Upper lobe of left lung (tissue), 6 donors: ENCODE measurements at regions not wholly inside any gene's neighbourhood (a gene's known extent, or its start where the extent isn't known, plus 50 kb on each side); places are given as distances from the start of the nearest gene placed in this dataset.

Experiments
- ATAC-seq, 2 donors: fragments of 200-7000 bp; cut with Tn5 transposase; one replicate each; pipeline ENCODE4 v1.9.1; 2022; ENCODE audit warnings: mild to moderate bottlenecking in 2 of 2, moderate library complexity in 2 of 2; ENCODE audit not compliant: low FRiP score in 2 of 2
- DNase-seq, 2 donors: peaks; one replicate each; pipeline ENCODE4 v3.0.0-alpha.2; 2019 to 2020
- H3K27ac ChIP-seq, 4 donors: fragments of 200-600 bp; sonication (generic); one replicate each; pipeline ENCODE4 v1.5.1; 2016 to 2019
- H3K27me3 ChIP-seq, 4 donors: fragments of 200-600 bp; sonication (generic); one replicate each; pipeline ENCODE4 v1.5.1; 2017 to 2019
- H3K36me3 ChIP-seq, 4 donors: fragments of 200-600 bp; sonication (generic); one replicate each; pipeline ENCODE4 v1.5.1; 2016 to 2019
- H3K4me1 ChIP-seq, 4 donors: fragments of 200-600 bp; sonication (generic); one replicate each; pipeline ENCODE4 v1.5.1; 2018 to 2019
- H3K4me3 ChIP-seq, 4 donors: fragments of 200-600 bp; sonication (generic); one replicate each; pipeline ENCODE4 v1.5.1; 2017 to 2019; ENCODE audit warnings: mild to moderate bottlenecking in 2 of 4, moderate library complexity in 1 of 4
- H3K9me3 ChIP-seq, 4 donors: fragments of 200-600 bp; sonication (generic); one replicate each; pipeline ENCODE4 v1.5.1; 2018 to 2019
- CTCF ChIP-seq, 6 experiments: fragments of 450-650 bp in 4 of 6; fragments of 200-600 bp in 2 of 6; sonication (generic) in 2 of 6; IDR thresholded peaks; one replicate each; pipeline ENCODE4 v1.5.1; 2016 to 2019; ENCODE audit warnings: antibody characterized with exemption in 6 of 6
- EP300 ChIP-seq, 4 donors: sonication (generic); formaldehyde crosslinking; IDR thresholded peaks; one replicate each; pipeline ENCODE4 v1.5.1; 2017; ENCODE audit warnings: antibody characterized with exemption in 4 of 4, control low read depth in 2 of 4
- POLR2A ChIP-seq, 4 donors: fragments of 450-650 bp; IDR thresholded peaks; one replicate each; pipeline ENCODE4 v1.5.1; 2016 to 2017; ENCODE audit warnings: antibody characterized with exemption in 4 of 4, mild to moderate bottlenecking in 2 of 4
- POLR2AphosphoS5 ChIP-seq, 2 donors: sonication (generic); formaldehyde crosslinking; IDR thresholded peaks; one replicate each; pipeline ENCODE4 v1.5.1; 2017; ENCODE audit warnings: antibody characterized with exemption in 2 of 2
- WGBS, 2 donors: methylation state at CpG; one replicate each; pipeline ENCODE4 v1.1.5; 2017 to 2018; 5-methylcytosine and 5-hydroxymethylcytosine counted together
- donor health status: DM: no; HTN: no; CAD: no; lungs with moderate emphysema.
- donor health status: DM: no; HTN: yes; CAD: no; lungs with severe emphysema.

GRCh38 chr2:163887182-163887581 is 151.4 kb upstream of the FIGN start:
- no peaks in the 10 kb centered on the region for H3K27me3 ChIP-seq
- H3K4me3 ChIP-seq: no peak overlapping the region
- TF ChIP-seq POLR2A (IDR thresholded peaks at IDR 0.05): no peak
- TF ChIP-seq POLR2AphosphoS5 (IDR thresholded peaks at IDR 0.05): no peak
- TF ChIP-seq EP300 (IDR thresholded peaks at IDR 0.05): no peak
- TF ChIP-seq CTCF (IDR thresholded peaks at IDR 0.05): peak in 1 of 6 experiments; percentile 24
- no peaks in the 10 kb centered on the region for H3K4me1 ChIP-seq
- H3K9me3 ChIP-seq: peaks cover 0 to 7% (median 0%) of the 10 kb centered on the region in 4 donors
- no peaks in the 10 kb centered on the region for H3K36me3 ChIP-seq
- no peak for DNase-seq
- no peak overlapping the region for H3K27ac ChIP-seq
- ATAC-seq: no peak

- DNase-seq (no peak), ATAC-seq (no peak)
- Histone ChIP-seq H3K4me1 (no peaks in the 10 kb centered on the region), H3K36me3 (no peaks in the 10 kb centered on the region), H3K4me3 (no peak overlapping the region), H3K27ac (no peak overlapping the region), H3K9me3 (no peaks in the 10 kb centered on the region), H3K27me3 (no peaks in the 10 kb centered on the region)
- no peak for TF ChIP-seq POLR2A (IDR thresholded peaks at IDR 0.05)
- TF ChIP-seq CTCF (IDR thresholded peaks at IDR 0.05): no peak
- WGBS, 2 donors: 91 to 94% methylated on average over 10 of the region's 10 CpGs
Measured at GRCh38 chr2:163884416-163884815, 148.6 kb upstream of the FIGN start.

GRCh38 chr2:163878718-163879117 is 142.9 kb upstream of the FIGN start:
- ATAC-seq (no peak), DNase-seq (peak in 1 of 2 donors; percentile 32)
- Histone ChIP-seq H3K4me3 (no peak overlapping the region), H3K27me3 (no peaks in the 10 kb centered on the region), H3K36me3 (no peaks in the 10 kb centered on the region), H3K27ac (no peak overlapping the region), H3K4me1 (no peaks in the 10 kb centered on the region), H3K9me3 (no peaks in the 10 kb centered on the region)
- WGBS, 2 donors: 62 to 69% methylated on average over 4 of the region's 4 CpGs
- TF ChIP-seq EP300 (IDR thresholded peaks at IDR 0.05) (no peak), POLR2A (IDR thresholded peaks at IDR 0.05) (no peak), POLR2AphosphoS5 (IDR thresholded peaks at IDR 0.05) (no peak), CTCF (IDR thresholded peaks at IDR 0.05) (peak in 3 of 6 experiments; percentile 31 to 41 (median 37))

GRCh38 chr2:163877316-163877715 is 141.5 kb upstream of the FIGN start:
- DNase-seq (no peak), ATAC-seq (no peak)
- Histone ChIP-seq H3K27me3 (no peaks in the 10 kb centered on the region), H3K36me3 (no peaks in the 10 kb centered on the region), H3K4me3 (no peak overlapping the region), H3K27ac (no peak overlapping the region), H3K9me3 (no peaks in the 10 kb centered on the region), H3K4me1 (no peaks in the 10 kb centered on the region)
- TF ChIP-seq CTCF (IDR thresholded peaks at IDR 0.05) (no peak), EP300 (IDR thresholded peaks at IDR 0.05) (no peak), POLR2AphosphoS5 (IDR thresholded peaks at IDR 0.05) (no peak), POLR2A (IDR thresholded peaks at IDR 0.05) (no peak)
- 28 to 31% methylated on average over 3 of the region's 3 CpGs for WGBS, 2 donors

- TF ChIP-seq POLR2A (IDR thresholded peaks at IDR 0.05): no peak
- no peak for TF ChIP-seq POLR2AphosphoS5 (IDR thresholded peaks at IDR 0.05)
- no peak for TF ChIP-seq EP300 (IDR thresholded peaks at IDR 0.05)
- no peak for TF ChIP-seq CTCF (IDR thresholded peaks at IDR 0.05)
- Histone ChIP-seq H3K27me3 (no peaks in the 10 kb centered on the region), H3K36me3 (no peaks in the 10 kb centered on the region), H3K4me1 (no peaks in the 10 kb centered on the region), H3K4me3 (no peak overlapping the region), H3K27ac (no peak overlapping the region), H3K9me3 (no peaks in the 10 kb centered on the region)
- no peak for DNase-seq
- no peak for ATAC-seq
- WGBS, 2 donors: 84 to 90% methylated on average over 3 of the region's 3 CpGs
Measured at GRCh38 chr2:163863073-163863472, 127.3 kb upstream of the FIGN start.
